T47D (cell line): ENCODE measurements at regions not wholly inside any gene's neighbourhood (a gene's known extent, or its start where the extent isn't known, plus 50 kb on each side); places are given as distances from the start of the nearest gene placed in this dataset.
A peak's percentile ranks its signal among the peaks of the same experiment; 100 is the strongest.

ENCODE experiments used
- DNase-seq, 2 experiments: peaks; one replicate each; pipeline versions ENCODE4 v3.0.0 to v3.0.0-alpha.2; 2011 to 2012; ENCODE audit warnings: low read depth in 1 of 2, low spot score in 1 of 2
- JUND ChIP-seq: IDR thresholded peaks from 2 replicates; pipeline ENCODE4 v1.6.1; 2012; ENCODE audit warnings: low read depth
- in situ Hi-C: cut with HindIII; loops from 2 replicates; pipeline ENCODE4 v1.10.0; 2016; ENCODE audit warnings: low sequenced_read_pairs, low pct_unique_long_range_greater_than_20kb

GRCh38 chr22:23392420-23393121 lies 187.5 kb downstream of the IGLL1 start:
- in situ Hi-C loops: no loop called here
- no peak for DNase-seq
- no peak for TF ChIP-seq JUND

GRCh38 chr22:23391022-23391421 lies 189.1 kb downstream of the IGLL1 start:
- DNase-seq: no peak
- TF ChIP-seq JUND: no peak
- in situ Hi-C loops: no loop called here

GRCh38 chr22:23389271-23390071 lies 190.6 kb downstream of the IGLL1 start:
- no peak for DNase-seq
- TF ChIP-seq JUND: no peak
- in situ Hi-C loops: no loop called here

- in situ Hi-C loops: no loop called here
- no peak for DNase-seq
- TF ChIP-seq JUND: no peak
These were observed 191.6 kb downstream of the IGLL1 start for GRCh38 chr22:23388517-23388890.

GRCh38 chr22:23387827-23388516 lies 192.1 kb downstream of the IGLL1 start:
- in situ Hi-C loops: no loop called here
- DNase-seq: no peak
- TF ChIP-seq JUND: no peak

- in situ Hi-C loops: no loop called here
- no peak for TF ChIP-seq JUND
- DNase-seq: no peak
These were observed 193.1 kb downstream of the IGLL1 start for GRCh38 chr22:23386822-23387580.

GRCh38 chr22:23385678-23386631 lies 194.1 kb downstream of the IGLL1 start:
- DNase-seq: peak; percentile 71 to 88
- no peak for TF ChIP-seq JUND
- in situ Hi-C loops: no loop called here

- TF ChIP-seq JUND: no peak
- DNase-seq: no peak
- in situ Hi-C loops: no loop called here
These were observed 195.0 kb downstream of the IGLL1 start for GRCh38 chr22:23384923-23385677.

- no peak for DNase-seq
- TF ChIP-seq JUND: no peak
- in situ Hi-C loops: no loop called here
These were observed 195.7 kb downstream of the IGLL1 start for GRCh38 chr22:23384431-23384830.

- in situ Hi-C loops: no loop called here
- DNase-seq: no peak
- no peak for TF ChIP-seq JUND
These were observed 196.4 kb downstream of the IGLL1 start for GRCh38 chr22:23383491-23384361.
